ENCODE measurements at regions not wholly inside any gene's neighbourhood (a gene's known extent, or its start where the extent isn't known, plus 50 kb on each side); places are given as distances from the start of the nearest gene placed in this dataset.

GRCh38 chr10:8568401-8568800, 513.9 kb downstream of the GATA3 start:
- Histone ChIP-seq H3K4me1 (ENCODE audit: control insufficient read depth in 4 of 4, insufficient read depth in 4 of 4, low read length in 3 of 4) (no peaks in the 10 kb centered on the region), H3K9me3 (ENCODE audit: control insufficient read depth in 4 of 4, low read length in 3 of 4) (no peaks in the 10 kb centered on the region), H3K36me3 (ENCODE audit: control insufficient read depth in 4 of 4, insufficient read depth in 3 of 4, low read depth in 1 of 4, low read length in 3 of 4) (no peaks in the 10 kb centered on the region), H3K27me3 (ENCODE audit: control insufficient read depth in 4 of 4, insufficient read depth in 4 of 4, low read length in 3 of 4) (no peaks in the 10 kb centered on the region), H3K4me3 (ENCODE audit: low read depth in 1 of 3, low read length in 3 of 3) (no peak overlapping the region), H3K27ac (ENCODE audit: low read depth in 1 of 2, low read length in 2 of 2) (no peak overlapping the region), H3K9ac (ENCODE audit: low read depth in 1 of 2, low read length in 2 of 2) (no peak overlapping the region)
- no peak for DNase-seq (ENCODE audit: low spot score)
- TF ChIP-seq HNF4A (conservative IDR thresholded peaks at IDR 0.05) = no peak
- no peak for TF ChIP-seq REST (IDR thresholded peaks at IDR 0.05)
- TF ChIP-seq, protein P1, sequence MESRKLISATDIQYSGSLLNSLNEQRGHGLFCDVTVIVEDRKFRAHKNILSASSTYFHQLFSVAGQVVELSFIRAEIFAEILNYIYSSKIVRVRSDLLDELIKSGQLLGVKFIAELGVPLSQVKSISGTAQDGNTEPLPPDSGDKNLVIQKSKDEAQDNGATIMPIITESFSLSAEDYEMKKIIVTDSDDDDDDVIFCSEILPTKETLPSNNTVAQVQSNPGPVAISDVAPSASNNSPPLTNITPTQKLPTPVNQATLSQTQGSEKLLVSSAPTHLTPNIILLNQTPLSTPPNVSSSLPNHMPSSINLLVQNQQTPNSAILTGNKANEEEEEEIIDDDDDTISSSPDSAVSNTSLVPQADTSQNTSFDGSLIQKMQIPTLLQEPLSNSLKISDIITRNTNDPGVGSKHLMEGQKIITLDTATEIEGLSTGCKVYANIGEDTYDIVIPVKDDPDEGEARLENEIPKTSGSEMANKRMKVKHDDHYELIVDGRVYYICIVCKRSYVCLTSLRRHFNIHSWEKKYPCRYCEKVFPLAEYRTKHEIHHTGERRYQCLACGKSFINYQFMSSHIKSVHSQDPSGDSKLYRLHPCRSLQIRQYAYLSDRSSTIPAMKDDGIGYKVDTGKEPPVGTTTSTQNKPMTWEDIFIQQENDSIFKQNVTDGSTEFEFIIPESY (IDR thresholded peaks at IDR 0.05) = no peak
- TF ChIP-seq MAX (IDR thresholded peaks at IDR 0.05) = no peak
- no peak for TF ChIP-seq NR2F2 (IDR thresholded peaks at IDR 0.05)
- TF ChIP-seq YY1 (IDR thresholded peaks at IDR 0.05) = no peak
- no peak for TF ChIP-seq SP1 (IDR thresholded peaks at IDR 0.05)
- no peak for TF ChIP-seq RXRA (IDR thresholded peaks at IDR 0.05)
- TF ChIP-seq RAD21 (IDR thresholded peaks at IDR 0.05) = no peak
- no peak for TF ChIP-seq CTCF (IDR thresholded peaks at IDR 0.05; ENCODE audit: low read depth, low read length, missing input control)
- TF ChIP-seq HNF4G (IDR thresholded peaks at IDR 0.05) = no peak
- TF ChIP-seq FOXA2 (IDR thresholded peaks at IDR 0.05) = no peak
- no peak for TF ChIP-seq JUND (IDR thresholded peaks at IDR 0.05)
- TF ChIP-seq GABPA (IDR thresholded peaks at IDR 0.05 in 1 of 2, conservative IDR thresholded peaks at IDR 0.05 in 1 of 2) = no peak
- no peak for TF ChIP-seq FOXA1 (IDR thresholded peaks at IDR 0.05)
- no peak for TF ChIP-seq EGR1 (IDR thresholded peaks at IDR 0.05; ENCODE audit: low read depth in 2 of 2)
- no peak for TF ChIP-seq TAF1 (conservative IDR thresholded peaks at IDR 0.05)
- no peak for TF ChIP-seq ATF3 (IDR thresholded peaks at IDR 0.05)
- WGBS = 67% methylated on average over 4 of the region's 4 CpGs

GRCh38 chr10:8575620-8576019, 521.1 kb downstream of the GATA3 start:
- no peaks in the 10 kb centered on the region for H3K36me3 ChIP-seq (ENCODE audit: control insufficient read depth in 4 of 4, insufficient read depth in 3 of 4, low read depth in 1 of 4, low read length in 3 of 4)
- no peaks in the 10 kb centered on the region for H3K9me3 ChIP-seq (ENCODE audit: control insufficient read depth in 4 of 4, low read length in 3 of 4)
- DNase-seq (ENCODE audit: low spot score) = no peak
- no peak overlapping the region for H3K4me3 ChIP-seq (ENCODE audit: low read depth in 1 of 3, low read length in 3 of 3)
- no peaks in the 10 kb centered on the region for H3K4me1 ChIP-seq (ENCODE audit: control insufficient read depth in 4 of 4, insufficient read depth in 4 of 4, low read length in 3 of 4)
- no peak overlapping the region for H3K27ac ChIP-seq (ENCODE audit: low read depth in 1 of 2, low read length in 2 of 2)
- no peak overlapping the region for H3K9ac ChIP-seq (ENCODE audit: low read depth in 1 of 2, low read length in 2 of 2)
- no peaks in the 10 kb centered on the region for H3K27me3 ChIP-seq (ENCODE audit: control insufficient read depth in 4 of 4, insufficient read depth in 4 of 4, low read length in 3 of 4)
- TF ChIP-seq EGR1 (IDR thresholded peaks at IDR 0.05; ENCODE audit: low read depth in 2 of 2) = no peak
- no peak for TF ChIP-seq SP1 (IDR thresholded peaks at IDR 0.05)
- TF ChIP-seq RXRA (IDR thresholded peaks at IDR 0.05) = no peak
- TF ChIP-seq NR2F2 (IDR thresholded peaks at IDR 0.05) = no peak
- TF ChIP-seq CTCF (IDR thresholded peaks at IDR 0.05; ENCODE audit: low read depth, low read length, missing input control) = no peak
- no peak for TF ChIP-seq JUND (IDR thresholded peaks at IDR 0.05)
- no peak for TF ChIP-seq FOXA1 (IDR thresholded peaks at IDR 0.05)
- no peak for TF ChIP-seq TAF1 (conservative IDR thresholded peaks at IDR 0.05)
- TF ChIP-seq HNF4G (IDR thresholded peaks at IDR 0.05) = no peak
- no peak for TF ChIP-seq GABPA (IDR thresholded peaks at IDR 0.05 in 1 of 2, conservative IDR thresholded peaks at IDR 0.05 in 1 of 2)
- TF ChIP-seq, protein P1 (IDR thresholded peaks at IDR 0.05) = no peak
- no peak for TF ChIP-seq YY1 (IDR thresholded peaks at IDR 0.05)
- TF ChIP-seq FOXA2 (IDR thresholded peaks at IDR 0.05) = no peak
- TF ChIP-seq ATF3 (IDR thresholded peaks at IDR 0.05) = no peak
- TF ChIP-seq MAX (IDR thresholded peaks at IDR 0.05) = no peak
- TF ChIP-seq RAD21 (IDR thresholded peaks at IDR 0.05) = no peak
- no peak for TF ChIP-seq HNF4A (conservative IDR thresholded peaks at IDR 0.05)
